Calu3 (cell line): ENCODE measurements at regions not wholly inside any gene's neighbourhood (a gene's known extent, or its start where the extent isn't known, plus 50 kb on each side); places are given as distances from the start of the nearest gene placed in this dataset.

Source experiments
- BruUV-seq: library from RNA; stranded (reverse); fragments of 400-500 nt; replicated peaks from 2 replicates; lab custom pipeline; 2021; lab: Mats Ljungman, UMichigan
- CTCF ChIA-PET: fragments of 300-600 bp; sonication (Branson Sonifier 250); formaldehyde crosslinking; loops from one replicate; lab custom pipeline; 2022; ENCODE audit warnings: antibody characterized with exemption; lab: Charles Lee
- DNase-seq: peaks from one replicate; pipeline ENCODE4 v3.0.0; 2022
- H3K27ac Mint-ChIP-seq: one replicate; pipeline ENCODE4 v1.8.0; 2022; ENCODE audit warnings: mixed read lengths; ENCODE audit not compliant: unreplicated experiment
- H3K27me3 Mint-ChIP-seq: one replicate; pipeline ENCODE4 v1.8.0; 2022; ENCODE audit warnings: mixed read lengths; ENCODE audit not compliant: unreplicated experiment
- H3K36me3 Mint-ChIP-seq: one replicate; pipeline ENCODE4 v1.8.0; 2022; ENCODE audit warnings: mild to moderate bottlenecking, moderate library complexity, mixed read lengths; ENCODE audit not compliant: insufficient read depth, unreplicated experiment
- H3K4me1 Mint-ChIP-seq: one replicate; pipeline ENCODE4 v1.8.0; 2022; ENCODE audit warnings: mild to moderate bottlenecking, low read depth, mixed read lengths; ENCODE audit not compliant: unreplicated experiment
- H3K4me3 Mint-ChIP-seq: one replicate; pipeline ENCODE4 v1.8.0; 2022; ENCODE audit warnings: mild to moderate bottlenecking, low read depth, moderate library complexity, mixed read lengths; ENCODE audit not compliant: unreplicated experiment
- H3K9me3 Mint-ChIP-seq: one replicate; pipeline ENCODE4 v1.8.0; 2022; ENCODE audit warnings: low read depth, mixed read lengths; ENCODE audit not compliant: unreplicated experiment
- intact Hi-C: fragments of 100-400 bp; cut with micrococcal nuclease; formaldehyde crosslinking; loops from one replicate; pipeline ENCODE4 v1.10.0; 2022; ENCODE audit not compliant: unreplicated experiment
- TF ChIP-seq, protein P1 (sequence below): fragments of 200-600 bp; IDR thresholded peaks from one replicate; pipeline ENCODE4 v1.8.0; 2022; ENCODE audit warnings: antibody characterized with exemption; ENCODE audit not compliant: unreplicated experiment

- Mint-ChIP-seq H3K4me1 (no peaks in the 10 kb centered on the region), H3K9me3 (no peaks in the 10 kb centered on the region)
- CTCF ChIA-PET: no interaction called here
Measured at GRCh38 chr6:168784426-168784825, 343.4 kb downstream of the SMOC2 start.

DNA sequence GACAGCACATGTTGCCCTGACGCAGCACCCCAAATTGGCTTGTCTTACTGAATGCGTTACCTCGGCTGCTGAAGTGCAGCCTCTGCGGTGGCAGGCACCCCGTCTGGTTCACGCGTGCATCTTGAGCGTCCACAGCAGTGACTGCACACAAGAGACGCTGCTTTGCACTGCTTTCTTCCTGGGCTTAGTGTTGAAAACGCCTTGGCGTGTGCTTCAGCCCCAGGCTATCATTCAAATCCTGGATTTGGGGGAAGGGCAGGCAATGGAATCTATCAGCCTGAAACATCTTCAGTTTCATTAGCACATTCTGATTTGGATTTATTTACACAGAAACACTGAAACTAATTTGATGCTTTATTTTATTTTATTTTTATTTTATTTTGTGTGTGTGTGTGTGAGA is 342.7 kb downstream of the SMOC2 start:
- BruUV-seq: no TSS peak
- Mint-ChIP-seq H3K27ac (no peak overlapping the region), H3K9me3 (no peaks in the 10 kb centered on the region), H3K27me3 (no peaks in the 10 kb centered on the region), H3K36me3 (no peaks in the 10 kb centered on the region), H3K4me3 (no peak overlapping the region), H3K4me1 (no peaks in the 10 kb centered on the region)
- CTCF ChIA-PET: no interaction called here
- TF ChIP-seq, protein P1, sequence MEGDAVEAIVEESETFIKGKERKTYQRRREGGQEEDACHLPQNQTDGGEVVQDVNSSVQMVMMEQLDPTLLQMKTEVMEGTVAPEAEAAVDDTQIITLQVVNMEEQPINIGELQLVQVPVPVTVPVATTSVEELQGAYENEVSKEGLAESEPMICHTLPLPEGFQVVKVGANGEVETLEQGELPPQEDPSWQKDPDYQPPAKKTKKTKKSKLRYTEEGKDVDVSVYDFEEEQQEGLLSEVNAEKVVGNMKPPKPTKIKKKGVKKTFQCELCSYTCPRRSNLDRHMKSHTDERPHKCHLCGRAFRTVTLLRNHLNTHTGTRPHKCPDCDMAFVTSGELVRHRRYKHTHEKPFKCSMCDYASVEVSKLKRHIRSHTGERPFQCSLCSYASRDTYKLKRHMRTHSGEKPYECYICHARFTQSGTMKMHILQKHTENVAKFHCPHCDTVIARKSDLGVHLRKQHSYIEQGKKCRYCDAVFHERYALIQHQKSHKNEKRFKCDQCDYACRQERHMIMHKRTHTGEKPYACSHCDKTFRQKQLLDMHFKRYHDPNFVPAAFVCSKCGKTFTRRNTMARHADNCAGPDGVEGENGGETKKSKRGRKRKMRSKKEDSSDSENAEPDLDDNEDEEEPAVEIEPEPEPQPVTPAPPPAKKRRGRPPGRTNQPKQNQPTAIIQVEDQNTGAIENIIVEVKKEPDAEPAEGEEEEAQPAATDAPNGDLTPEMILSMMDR: no peak
- intact Hi-C loops: no loop called here
- no peak for DNase-seq

More at GRCh38 chr6:168784426-168784825, 343.4 kb downstream of the SMOC2 start:
- intact Hi-C loops: no loop called here
- no peaks in the 10 kb centered on the region for H3K36me3 Mint-ChIP-seq
- H3K27me3 Mint-ChIP-seq: no peaks in the 10 kb centered on the region
- DNase-seq: no peak
- TF ChIP-seq, protein P1: no peak
- BruUV-seq: no TSS peak
- H3K27ac Mint-ChIP-seq: no peak overlapping the region
- H3K4me3 Mint-ChIP-seq: no peak overlapping the region

DNA sequence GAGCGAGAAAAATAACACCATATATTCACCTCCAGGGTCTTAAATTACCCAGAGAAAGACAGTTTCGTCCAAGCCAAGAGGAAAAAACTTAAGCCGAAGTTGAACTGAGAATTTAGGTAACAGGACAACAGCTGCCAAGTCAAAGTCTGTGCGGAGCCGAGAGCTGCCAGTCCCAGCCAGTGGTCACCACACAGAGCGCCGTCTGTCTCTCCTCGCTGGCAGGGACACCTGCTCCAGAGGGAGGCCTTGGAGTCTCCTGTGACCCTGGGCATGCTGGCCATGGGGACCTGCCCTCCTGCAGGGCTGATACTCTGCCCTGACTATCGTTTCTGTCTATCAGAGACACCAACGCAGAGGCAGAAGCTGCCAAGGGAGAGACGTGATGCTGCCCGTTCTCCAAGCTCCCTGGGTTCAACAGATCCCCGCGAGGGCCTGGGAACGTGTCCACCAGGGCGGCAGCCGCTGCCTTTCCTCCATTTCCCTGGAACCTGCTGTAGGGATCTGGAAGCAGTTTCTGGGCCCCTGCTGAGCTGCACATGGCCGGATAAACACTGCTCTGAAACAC is 341.3 kb downstream of the SMOC2 start:
- Mint-ChIP-seq H3K27ac (no peak overlapping the region), H3K4me1 (no peaks in the 10 kb centered on the region), H3K36me3 (no peaks in the 10 kb centered on the region), H3K4me3 (no peak overlapping the region), H3K27me3 (no peaks in the 10 kb centered on the region), H3K9me3 (no peaks in the 10 kb centered on the region)
- TF ChIP-seq, protein P1: no peak
- intact Hi-C loops: no loop called here
- CTCF ChIA-PET: no interaction called here
- no peak for DNase-seq
- BruUV-seq: no TSS peak

GRCh38 chr6:168778201-168778600 is 337.2 kb downstream of the SMOC2 start:
- TF ChIP-seq, protein P1: no peak
- intact Hi-C loops: no loop called here
- Mint-ChIP-seq H3K4me1 (no peaks in the 10 kb centered on the region), H3K27me3 (peaks cover 10% of the 10 kb centered on the region), H3K36me3 (no peaks in the 10 kb centered on the region), H3K9me3 (peaks cover 6% of the 10 kb centered on the region), H3K27ac (no peak overlapping the region), H3K4me3 (no peak overlapping the region)
- CTCF ChIA-PET: no interaction called here
- DNase-seq: no peak
- BruUV-seq: no TSS peak
